IMR-90 (cell line): ENCODE measurements at regions not wholly inside any gene's neighbourhood (a gene's known extent, or its start where the extent isn't known, plus 50 kb on each side); places are given as distances from the start of the nearest gene placed in this dataset.

Experiments used
- ATAC-seq: fragments of 200-7000 bp; cut with Tn5 transposase; 2 replicates; pipeline ENCODE4 v1.9.1; 2020; ENCODE audit warnings: low read depth, mild to moderate bottlenecking, moderate library complexity
- BruUV-seq: library from RNA; stranded (reverse); fragments of 400-500 nt; replicated peaks from 2 replicates; lab custom pipeline; 2021; lab: Mats Ljungman, UMichigan
- CTCF ChIA-PET: fragments of 300-600 bp; formaldehyde crosslinking; extraction: SDS; loops from one replicate; lab custom pipeline; 2021; ENCODE audit warnings: antibody characterized with exemption; lab: Yijun Ruan, JAX
- POLR2A ChIA-PET: fragments of 300-600 bp; sonication (Branson Sonifier 250); formaldehyde crosslinking; loops from one replicate; lab custom pipeline; 2022; ENCODE audit warnings: antibody characterized with exemption; ENCODE audit not compliant: unreplicated experiment; lab: Charles Lee
- DNase-seq: peaks from one replicate; pipeline ENCODE4 v3.0.0; 2013
- H2AFZ ChIP-seq: replicated peaks from 2 replicates; pipeline ENCODE3; 2013; ENCODE audit warnings: low read length, mild to moderate bottlenecking; ENCODE audit not compliant: poor library complexity
- H2AK5ac ChIP-seq: 2 replicates; pipeline ENCODE4 v1.6.1; 2013; ENCODE audit warnings: low read depth, low read length, inconsistent platforms
- H2AK9ac ChIP-seq: replicated peaks from 2 replicates; pipeline ENCODE3; 2013; ENCODE audit warnings: mild to moderate bottlenecking, low read depth, low read length, moderate library complexity; ENCODE audit not compliant: poor library complexity
- H2BK120ac ChIP-seq: 2 replicates; pipeline ENCODE4 v1.6.1; 2013; ENCODE audit warnings: low read depth, low read length, inconsistent platforms
- H2BK15ac ChIP-seq: 3 replicates; pipeline ENCODE4 v1.6.1; 2013; ENCODE audit warnings: low read depth, low read length, inconsistent platforms
- H2BK20ac ChIP-seq: 2 replicates; pipeline ENCODE4 v1.6.1; 2013; ENCODE audit warnings: low read depth, mild to moderate bottlenecking, inconsistent platforms, low read length, moderate library complexity
- H2BK5ac ChIP-seq: 2 replicates; pipeline ENCODE4 v1.6.1; 2013; ENCODE audit warnings: mild to moderate bottlenecking, low read depth, low read length, inconsistent platforms; ENCODE audit not compliant: poor library complexity, severe bottlenecking
- H3K14ac ChIP-seq: replicated peaks from 2 replicates; pipeline ENCODE4 v1.6.1; 2013; ENCODE audit warnings: low read depth, low read length, inconsistent platforms
- H3K18ac ChIP-seq: 2 replicates; pipeline ENCODE4 v1.6.1; 2013; ENCODE audit warnings: low read depth, low read length, control low read depth
- H3K23ac ChIP-seq: 2 replicates; pipeline ENCODE4 v1.6.1; 2013; ENCODE audit warnings: low read depth, low read length, inconsistent platforms
- H3K27ac ChIP-seq: 2 replicates; pipeline ENCODE4 v1.5.1; 2013; ENCODE audit warnings: mild to moderate bottlenecking, control low read depth, low read length; ENCODE audit not compliant: insufficient read depth
- H3K27me3 ChIP-seq: 2 replicates; pipeline ENCODE4 v1.6.1; 2013; ENCODE audit warnings: low read length; ENCODE audit not compliant: control insufficient read depth, insufficient read depth
- H3K36me3 ChIP-seq: 2 replicates; pipeline ENCODE4 v1.6.1; 2013; ENCODE audit warnings: low read length, mixed read lengths; ENCODE audit not compliant: control insufficient read depth, insufficient read depth
- H3K4ac ChIP-seq: 2 replicates; pipeline ENCODE4 v1.6.1; 2013; ENCODE audit warnings: low read depth, low read length, inconsistent platforms
- H3K4me1 ChIP-seq: 2 replicates; pipeline ENCODE4 v1.6.1; 2013; ENCODE audit warnings: low read length, mixed read lengths; ENCODE audit not compliant: control insufficient read depth, insufficient read depth
- H3K4me2 ChIP-seq: 2 replicates; pipeline ENCODE4 v1.6.1; 2013; ENCODE audit warnings: low read depth, mild to moderate bottlenecking, control low read depth, low read length, moderate library complexity
- H3K4me3 ChIP-seq: 2 replicates; pipeline ENCODE4 v1.5.1; 2013; ENCODE audit warnings: low read depth, mild to moderate bottlenecking, control low read depth, low read length, moderate library complexity; ENCODE audit not compliant: insufficient read depth
- H3K56ac ChIP-seq: 2 replicates; pipeline ENCODE4 v1.6.1; 2013; ENCODE audit warnings: low read length, inconsistent platforms; ENCODE audit not compliant: insufficient read depth; ENCODE audit errors: extremely low read depth
- H3K79me1 ChIP-seq, 2 experiments: 2 replicates each; pipeline ENCODE4 v1.6.1; 2013; ENCODE audit warnings: low read length in 2 of 2, inconsistent platforms in 1 of 2, low read depth in 1 of 2
- H3K9ac ChIP-seq: 2 replicates; pipeline ENCODE4 v1.6.1; 2013; ENCODE audit warnings: low read depth, low read length, control low read depth
- H3K9me1 ChIP-seq: 2 replicates; pipeline ENCODE4 v1.6.1; 2013; ENCODE audit warnings: low read length, inconsistent platforms; ENCODE audit not compliant: insufficient read depth
- H3K9me3 ChIP-seq: 2 replicates; pipeline ENCODE4 v1.6.1; 2013; ENCODE audit warnings: low read length; ENCODE audit not compliant: control insufficient read depth, insufficient read depth
- H4K20me1 ChIP-seq: 2 replicates; pipeline ENCODE4 v1.6.1; 2013; ENCODE audit warnings: low read length, inconsistent platforms; ENCODE audit not compliant: insufficient read depth
- H4K5ac ChIP-seq: 2 replicates; pipeline ENCODE4 v1.6.1; 2013; ENCODE audit warnings: mild to moderate bottlenecking, low read depth, low read length, control low read depth
- H4K8ac ChIP-seq, 2 experiments: 2 replicates each; pipeline ENCODE4 v1.6.1; 2013; ENCODE audit warnings: low read depth in 2 of 2, low read length in 2 of 2, control low read depth in 1 of 2, inconsistent platforms in 1 of 2
- H4K91ac ChIP-seq: 2 replicates; pipeline ENCODE4 v1.6.1; 2013; ENCODE audit warnings: low read depth, low read length, inconsistent platforms; ENCODE audit not compliant: insufficient read depth
- BHLHE40 ChIP-seq: fragments of 150-350 bp; IDR thresholded peaks from 2 replicates; pipeline ENCODE4 v1.6.1; 2016; ENCODE audit warnings: mild to moderate bottlenecking, low read depth, low read length
- CEBPB ChIP-seq: IDR thresholded peaks from 2 replicates; pipeline ENCODE4 v1.6.1; 2012; ENCODE audit warnings: low read depth, low read length, improper control_type of control experiment
- CHD1 ChIP-seq: IDR thresholded peaks from 2 replicates; pipeline ENCODE4 v1.6.1; 2012; ENCODE audit warnings: low read depth, low read length, improper control_type of control experiment
- CTCF ChIP-seq: conservative IDR thresholded peaks from 2 replicates; pipeline ENCODE4 v1.5.1; 2012; ENCODE audit warnings: mild to moderate bottlenecking, low read depth, low read length, improper control_type of control experiment
- ELK1 ChIP-seq: fragments of 150-350 bp; IDR thresholded peaks from 2 replicates; pipeline ENCODE4 v1.6.1; 2016; ENCODE audit warnings: low read depth, mild to moderate bottlenecking, low read length, moderate library complexity, borderline replicate concordance
- FOS ChIP-seq: fragments of 150-350 bp; IDR thresholded peaks from 2 replicates; pipeline ENCODE4 v1.6.1; 2016; ENCODE audit warnings: low read depth, low read length
- MAFK ChIP-seq: IDR thresholded peaks from 2 replicates; pipeline ENCODE4 v1.6.1; 2012; ENCODE audit warnings: low read depth, low read length, improper control_type of control experiment
- MAZ ChIP-seq: IDR thresholded peaks from 2 replicates; pipeline ENCODE4 v1.6.1; 2012; ENCODE audit warnings: low read depth, mild to moderate bottlenecking, low read length, improper control_type of control experiment, moderate library complexity, borderline replicate concordance
- MXI1 ChIP-seq: IDR thresholded peaks from 2 replicates; pipeline ENCODE4 v1.6.1; 2012; ENCODE audit warnings: low read depth, mild to moderate bottlenecking, low read length, moderate library complexity, borderline replicate concordance
- POLR2A ChIP-seq: IDR thresholded peaks from 2 replicates; pipeline ENCODE4 v1.6.1; 2012; ENCODE audit warnings: mild to moderate bottlenecking, low read depth, low read length
- RCOR1 ChIP-seq: IDR thresholded peaks from 2 replicates; pipeline ENCODE4 v1.6.1; 2012; ENCODE audit warnings: mild to moderate bottlenecking, low read length, improper control_type of control experiment; ENCODE audit not compliant: insufficient replicate concordance
- RFX5 ChIP-seq: IDR thresholded peaks from 2 replicates; pipeline ENCODE4 v1.8.0; 2012; ENCODE audit warnings: low read depth, mild to moderate bottlenecking, low read length, moderate library complexity
- SMC3 ChIP-seq: fragments of 150-350 bp; IDR thresholded peaks from 2 replicates; pipeline ENCODE4 v1.6.1; 2016; ENCODE audit warnings: low read depth, mild to moderate bottlenecking, antibody characterized with exemption, low read length, moderate library complexity
- WGBS, 2 experiments: methylation state at CpG; one replicate each; pipeline versions ENCODE4 v1.1.5 to v1.1.7; 2013; ENCODE audit warnings: missing lambda C conversion rate in 2 of 2; ENCODE audit not compliant: insufficient read length in 1 of 2; ENCODE audit errors: extremely low coverage in 2 of 2; 5-methylcytosine and 5-hydroxymethylcytosine counted together
- dilution Hi-C: fragments of 300-500 bp; cut with HindIII; formaldehyde crosslinking; loops from one replicate; pipeline ENCODE4 v1.14.3; 2018; ENCODE audit warnings: low sequenced_read_pairs; ENCODE audit not compliant: unreplicated experiment
- in situ Hi-C: fragments of 300-500 bp; cut with MboI; formaldehyde crosslinking; loops from 3 replicates; pipeline ENCODE4 v1.14.3; 2019; ENCODE audit warnings: low sequenced_read_pairs, inconsistent platforms, mixed read lengths
- intact Hi-C: fragments of 100-400 bp; cut with micrococcal nuclease; formaldehyde crosslinking; loops from 2 replicates; pipeline ENCODE4 v1.10.0; 2022
- TF ChIP-seq, protein P1 (sequence below): fragments of 150-350 bp; IDR thresholded peaks from 2 replicates; pipeline ENCODE4 v1.6.1; 2017; ENCODE audit warnings: mild to moderate bottlenecking, antibody characterized with exemption, low read length, low read depth

GRCh38 chr13:39960191-39960590, 304.7 kb downstream of the COG6 start:
- no peak overlapping the region for H3K18ac ChIP-seq
- H2AK9ac ChIP-seq = no peak overlapping the region
- no peak overlapping the region for H4K8ac ChIP-seq
- no peak overlapping the region for H3K14ac ChIP-seq
- ChIA-PET POLR2A (no interaction called here), CTCF (no interaction called here)
- H3K4me3 ChIP-seq = no peak overlapping the region
- TF ChIP-seq RCOR1 (no peak), MXI1 (no peak), ELK1 (no peak), MAZ (no peak), BHLHE40 (no peak), CHD1 (no peak), CEBPB (no peak), RFX5 (no peak), MAFK (no peak), SMC3 (no peak), POLR2A (no peak), FOS (no peak), CTCF (no peak)
- TF ChIP-seq, protein P1, sequence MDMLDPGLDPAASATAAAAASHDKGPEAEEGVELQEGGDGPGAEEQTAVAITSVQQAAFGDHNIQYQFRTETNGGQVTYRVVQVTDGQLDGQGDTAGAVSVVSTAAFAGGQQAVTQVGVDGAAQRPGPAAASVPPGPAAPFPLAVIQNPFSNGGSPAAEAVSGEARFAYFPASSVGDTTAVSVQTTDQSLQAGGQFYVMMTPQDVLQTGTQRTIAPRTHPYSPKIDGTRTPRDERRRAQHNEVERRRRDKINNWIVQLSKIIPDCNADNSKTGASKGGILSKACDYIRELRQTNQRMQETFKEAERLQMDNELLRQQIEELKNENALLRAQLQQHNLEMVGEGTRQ = no peak
- H3K9ac ChIP-seq = no peak overlapping the region
- H2BK120ac ChIP-seq = no peak overlapping the region
- BruUV-seq = no TSS peak
- in situ Hi-C loops = no loop called here
- no peaks in the 10 kb centered on the region for H3K79me1 ChIP-seq
- H2BK20ac ChIP-seq = no peak overlapping the region
- no peak for ATAC-seq
- H3K56ac ChIP-seq = no peak overlapping the region
- H3K36me3 ChIP-seq = no peaks in the 10 kb centered on the region
- H3K27ac ChIP-seq = no peak overlapping the region
- H2BK15ac ChIP-seq = no peak overlapping the region
- no peaks in the 10 kb centered on the region for H3K9me1 ChIP-seq
- H3K4ac ChIP-seq = no peak overlapping the region
- no peak overlapping the region for H2AFZ ChIP-seq
- intact Hi-C loops = no loop called here
- H2AK5ac ChIP-seq = no peak overlapping the region
- H2BK5ac ChIP-seq = no peak overlapping the region
- H4K91ac ChIP-seq = no peak overlapping the region
- H3K9me3 ChIP-seq = no peaks in the 10 kb centered on the region
- H3K23ac ChIP-seq = no peak overlapping the region
- H4K20me1 ChIP-seq = no peaks in the 10 kb centered on the region
- no peaks in the 10 kb centered on the region for H3K4me1 ChIP-seq
- H3K27me3 ChIP-seq = no peaks in the 10 kb centered on the region
- dilution Hi-C loops = no loop called here
- no peak for DNase-seq
- no peak overlapping the region for H4K5ac ChIP-seq
- H3K4me2 ChIP-seq = no peak overlapping the region
- WGBS, 2 experiments = no CpG with 5 or more reads among the region's 3 CpGs
